T1000 (cell line): ENCODE measurements at regions not wholly inside any gene's neighbourhood (a gene's known extent, or its start where the extent isn't known, plus 50 kb on each side); places are given as distances from the start of the nearest gene placed in this dataset.

ENCODE experiments used
- DNase-seq: peaks from one replicate; lab custom pipeline; 2025; ENCODE audit warnings: mixed read lengths; lab: John Stamatoyannopoulos, UW

GRCh38 chr3:72323773-72324172 lies 524.5 kb downstream of the SHQ1 start:
- no peak for DNase-seq

GRCh38 chr3:72322264-72322976 lies 525.8 kb downstream of the SHQ1 start:
- DNase-seq = no peak

- DNase-seq = no peak
Observed at GRCh38 chr3:72320955-72321303, 527.3 kb downstream of the SHQ1 start.

GRCh38 chr3:72320095-72320954 lies 527.9 kb downstream of the SHQ1 start:
- no peak for DNase-seq

- no peak for DNase-seq
Observed at GRCh38 chr3:72319194-72320094, 528.8 kb downstream of the SHQ1 start.

GRCh38 chr3:72318504-72319193 lies 529.6 kb downstream of the SHQ1 start:
- DNase-seq = no peak

GRCh38 chr3:72317491-72317890 lies 530.8 kb downstream of the SHQ1 start:
- DNase-seq = no peak

- DNase-seq = no peak
Observed at GRCh38 chr3:72316501-72317279, 531.6 kb downstream of the SHQ1 start.

GRCh38 chr3:72313308-72313707 lies 528.4 kb upstream of the PROK2 start:
- no peak for DNase-seq

- DNase-seq = no peak
Observed at GRCh38 chr3:72312339-72312738, 527.4 kb upstream of the PROK2 start.

- no peak for DNase-seq
Observed at GRCh38 chr3:72311425-72311824, 526.5 kb upstream of the PROK2 start.

- DNase-seq = peak; percentile 73
Observed at GRCh38 chr3:72310419-72311380, 525.8 kb upstream of the PROK2 start.

GRCh38 chr3:72309661-72310418 lies 524.9 kb upstream of the PROK2 start:
- no peak for DNase-seq

- DNase-seq = no peak
Observed at GRCh38 chr3:72308641-72309040, 523.7 kb upstream of the PROK2 start.

- DNase-seq = no peak
Observed at GRCh38 chr3:72307438-72308115, 522.6 kb upstream of the PROK2 start.

GRCh38 chr3:72306800-72307341 lies 521.9 kb upstream of the PROK2 start:
- no peak for DNase-seq

- DNase-seq = no peak
Observed at GRCh38 chr3:72303926-72304325, 519.0 kb upstream of the PROK2 start.

GRCh38 chr3:72301779-72302178 lies 516.8 kb upstream of the PROK2 start:
- no peak for DNase-seq
